Colon (tissue), 2 donors: ENCODE measurements at regions not wholly inside any gene's neighbourhood (a gene's known extent, or its start where the extent isn't known, plus 50 kb on each side); places are given as distances from the start of the nearest gene placed in this dataset.
"Not testable (repeated sequence)": the region's sequence is repeated elsewhere in the genome, so short reads cannot be mapped to it uniquely, and the experiment has no call there.

ENCODE experiments used
- FAIRE-seq: peaks from 2 replicates; lab custom pipeline; 2012; peaks lifted over from hg19 to GRCh38; lab: Jason Lieb, UNC
- donor health status: control.
- donor health status: control.

GRCh38 chr3:87873136-87873535 is 185.7 kb downstream of the CGGBP1 start:
- FAIRE-seq: no peak

- FAIRE-seq: no peak
Observed at GRCh38 chr3:87867001-87867400, 191.8 kb downstream of the CGGBP1 start.

GRCh38 chr3:87856126-87856525 is 202.7 kb downstream of the CGGBP1 start:
- FAIRE-seq: no peak

DNA sequence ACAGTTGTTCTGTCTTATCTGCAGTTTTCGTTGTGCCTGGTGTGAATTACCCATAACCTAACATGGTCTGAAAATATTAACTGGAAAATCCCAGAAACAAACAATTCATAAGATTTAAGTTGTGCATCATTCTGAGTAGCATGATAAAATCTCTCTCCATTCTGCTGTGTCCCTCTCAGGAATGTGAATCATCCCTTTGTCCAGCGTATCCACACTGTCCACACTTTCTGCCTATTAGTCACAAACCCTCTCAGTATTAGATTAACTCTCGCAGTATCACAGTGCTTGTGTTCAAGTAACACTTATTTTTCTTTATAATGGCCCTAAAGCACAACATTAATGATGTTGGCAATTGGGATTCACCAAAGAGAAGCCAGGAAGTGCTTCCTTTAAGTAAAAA is 203.2 kb downstream of the CGGBP1 start:
- no peak for FAIRE-seq

DNA sequence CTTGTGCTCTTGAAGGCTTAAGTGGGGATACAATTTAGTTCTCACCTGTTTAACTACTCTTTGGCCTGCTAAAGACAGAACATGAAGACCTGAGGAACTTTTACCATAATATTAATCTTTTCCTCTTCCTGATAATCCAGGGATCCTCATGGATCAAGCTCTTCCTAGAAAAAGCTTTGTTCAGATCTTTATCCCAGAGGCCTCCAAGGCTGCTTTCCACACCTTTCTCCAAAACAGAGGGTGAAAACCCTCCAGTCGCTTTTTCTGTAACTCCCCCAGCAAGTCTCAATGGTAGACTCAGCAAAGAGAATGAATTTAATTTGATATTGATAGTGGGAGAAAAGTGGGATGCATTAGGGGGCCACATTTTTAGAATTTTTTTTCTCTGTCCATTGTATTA is 203.6 kb downstream of the CGGBP1 start:
- no peak for FAIRE-seq

DNA sequence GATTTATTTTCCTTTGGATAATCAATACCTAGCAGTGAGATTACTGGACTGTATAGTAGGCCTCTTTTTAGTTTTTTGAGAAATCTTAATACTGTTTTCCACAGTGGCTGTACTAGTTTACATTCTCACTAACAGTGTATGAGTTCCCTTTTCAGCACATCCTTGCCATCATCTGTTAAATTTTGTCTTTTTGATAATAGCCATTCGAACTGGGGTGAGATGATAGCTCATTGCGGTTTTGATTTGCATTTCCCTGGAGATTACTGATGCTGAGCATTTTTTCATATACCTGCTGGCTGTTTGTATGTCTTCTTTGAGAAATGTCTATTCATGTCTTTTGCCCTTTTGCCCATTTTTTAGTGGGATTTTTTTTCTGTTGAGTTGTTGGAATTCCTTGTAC is 210.8 kb downstream of the CGGBP1 start:
- no peak for FAIRE-seq

DNA sequence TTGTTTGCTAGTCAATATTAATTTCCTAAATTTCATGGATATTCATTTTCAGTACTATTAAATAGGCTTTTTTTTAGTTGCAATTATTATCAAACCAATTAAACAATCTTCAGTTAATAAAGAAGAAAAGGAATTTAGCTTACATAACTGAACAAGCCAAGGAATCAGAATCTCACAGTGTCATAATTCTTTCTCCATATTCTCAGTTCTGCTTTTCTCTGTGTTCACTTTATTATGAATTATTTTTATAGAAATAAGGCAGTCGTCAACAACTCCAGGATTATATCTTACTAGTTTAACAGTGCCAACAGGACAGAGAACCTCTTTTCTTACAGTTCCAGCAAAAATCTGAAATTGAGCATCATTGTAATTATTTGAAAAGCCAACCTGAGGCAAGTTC is 221.7 kb downstream of the CGGBP1 start:
- no peak for FAIRE-seq

DNA sequence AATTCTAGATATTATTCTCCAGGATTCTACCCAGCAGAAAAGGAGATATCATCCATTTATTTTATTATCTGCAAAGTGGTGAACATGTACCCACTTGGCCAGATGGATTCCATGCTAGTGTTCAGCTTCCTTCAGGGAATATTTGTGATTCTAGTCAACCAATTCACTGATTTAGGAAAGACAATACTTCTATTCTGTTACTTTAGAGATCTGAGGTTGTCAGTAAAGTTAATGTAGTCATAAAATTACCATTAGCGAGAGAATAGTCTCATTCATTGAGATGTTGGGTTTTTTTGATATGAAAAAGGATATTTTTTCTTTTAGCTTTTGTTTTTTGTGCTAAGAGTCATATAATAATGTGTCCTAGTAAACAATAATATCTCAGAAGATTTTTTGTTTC is 222.8 kb downstream of the CGGBP1 start:
- no peak for FAIRE-seq

DNA sequence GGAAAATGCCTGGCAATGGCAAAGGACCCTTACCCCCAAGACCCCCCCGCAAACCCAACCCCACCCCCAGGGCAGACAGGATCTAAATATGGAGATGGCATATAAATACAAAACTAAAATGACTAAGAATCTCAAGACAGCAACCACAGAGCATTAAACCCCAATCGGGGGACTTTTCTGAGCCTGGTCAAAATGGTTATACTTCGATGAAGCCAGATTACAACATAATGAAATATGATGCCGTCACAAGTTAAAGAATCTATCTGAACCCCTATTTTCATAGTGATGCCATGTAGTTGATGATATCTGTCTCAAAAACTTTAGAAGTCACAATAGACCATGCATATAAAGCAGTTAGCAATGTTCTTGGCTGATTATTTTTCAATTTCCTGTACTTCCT is 223.6 kb downstream of the CGGBP1 start:
- no peak for FAIRE-seq

GRCh38 chr3:87834327-87834726 is 224.5 kb downstream of the CGGBP1 start:
- FAIRE-seq: no peak

- FAIRE-seq: no peak
Observed at GRCh38 chr3:87833039-87833377, 225.8 kb downstream of the CGGBP1 start.

- no peak for FAIRE-seq
Observed at GRCh38 chr3:87828046-87828445, 230.8 kb downstream of the CGGBP1 start.

GRCh38 chr3:87822563-87822962 is 236.2 kb downstream of the CGGBP1 start:
- no peak for FAIRE-seq

DNA sequence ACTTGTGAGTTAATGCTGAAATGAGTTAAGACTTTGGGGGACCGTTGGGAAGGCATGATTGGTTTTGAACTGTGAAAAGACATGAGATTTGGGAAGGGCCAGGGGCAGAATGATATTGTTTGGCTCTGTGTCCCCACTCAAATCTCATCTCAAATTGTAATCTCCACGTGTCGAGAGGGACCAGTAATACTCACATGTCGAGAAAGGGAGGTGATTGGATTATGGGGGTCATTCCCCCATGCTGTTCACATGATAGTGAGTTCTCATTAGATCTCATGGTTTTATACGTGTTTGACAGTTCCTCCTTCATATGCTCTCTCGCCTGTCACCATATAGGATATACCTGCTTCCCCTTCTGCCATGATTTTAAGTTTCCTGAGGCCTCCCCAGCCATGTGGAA is 245.3 kb downstream of the CGGBP1 start:
- not testable (repeated sequence) for FAIRE-seq

GRCh38 chr3:87811953-87812352 is 246.9 kb downstream of the CGGBP1 start:
- no peak for FAIRE-seq

DNA sequence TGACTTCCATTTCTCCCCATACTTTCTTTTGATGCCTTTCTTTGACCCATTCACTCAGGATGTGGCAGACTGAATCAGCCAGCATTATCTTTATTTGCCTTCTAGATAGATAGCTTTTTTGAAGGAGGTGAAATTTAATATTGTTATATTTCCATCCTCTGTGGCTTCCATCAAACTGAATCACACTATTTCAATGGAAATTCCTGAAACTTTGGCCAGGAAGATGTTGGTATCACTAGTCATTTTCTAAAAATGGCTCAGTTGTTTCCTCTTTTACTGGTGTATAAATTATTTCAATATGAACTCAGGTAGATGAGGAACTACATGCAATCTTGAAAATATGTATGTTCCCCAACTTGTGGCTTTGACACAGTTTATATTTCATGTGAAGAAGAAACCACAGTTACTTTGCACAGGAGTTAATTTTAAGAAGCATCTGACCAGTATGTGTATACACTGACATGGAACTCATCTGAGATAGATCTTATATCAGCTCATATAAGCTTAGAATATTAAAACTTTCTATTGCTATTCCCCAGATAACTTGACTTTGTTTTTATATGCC is 248.3 kb downstream of the CGGBP1 start:
- no peak for FAIRE-seq

DNA sequence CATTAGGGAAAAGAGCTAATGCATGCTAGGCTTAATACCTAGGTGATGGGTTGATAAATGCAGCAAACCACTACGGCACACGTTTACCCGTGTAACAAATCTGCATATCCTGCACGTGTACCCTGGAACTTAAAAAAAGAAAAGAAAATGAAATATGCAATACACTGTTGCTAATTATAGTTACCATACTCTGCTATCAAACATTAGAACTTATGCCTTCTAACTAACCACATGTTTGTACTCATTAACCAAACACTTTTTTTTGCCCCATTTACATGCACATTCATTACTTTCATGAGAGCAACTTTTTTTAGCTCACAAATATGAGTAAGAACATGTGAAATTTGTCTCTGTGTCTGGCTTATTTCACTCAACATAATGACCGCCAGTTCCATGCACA is 253.1 kb downstream of the CGGBP1 start:
- no peak for FAIRE-seq

GRCh38 chr3:87801409-87801808 is 257.4 kb downstream of the CGGBP1 start:
- FAIRE-seq: no peak

DNA sequence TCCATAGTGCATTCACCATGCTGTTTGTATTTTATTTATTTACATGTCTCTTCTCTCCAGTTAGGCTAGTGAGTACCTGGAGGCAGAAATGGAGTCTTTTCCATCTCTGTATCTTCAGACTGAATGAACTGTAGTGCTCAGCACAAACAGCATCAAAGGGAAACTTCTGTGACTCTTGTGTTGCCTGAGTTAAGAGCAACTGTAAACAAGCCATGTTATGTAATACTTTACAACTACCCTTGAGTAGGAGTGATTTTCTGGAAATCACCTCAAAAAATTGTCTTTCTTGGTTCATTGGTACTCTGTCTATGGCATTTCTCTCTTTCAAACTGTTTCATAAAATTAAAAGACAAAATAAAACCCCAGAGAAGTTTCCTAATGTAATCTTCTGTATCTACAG is 258.3 kb downstream of the CGGBP1 start:
- no peak for FAIRE-seq

- FAIRE-seq: no peak
Observed at GRCh38 chr3:87798567-87798947, 260.2 kb downstream of the CGGBP1 start.

GRCh38 chr3:87797872-87798566 is 260.8 kb downstream of the CGGBP1 start:
- FAIRE-seq: no peak

- no peak for FAIRE-seq
Observed at GRCh38 chr3:87796843-87797185, 262.0 kb downstream of the CGGBP1 start.

DNA sequence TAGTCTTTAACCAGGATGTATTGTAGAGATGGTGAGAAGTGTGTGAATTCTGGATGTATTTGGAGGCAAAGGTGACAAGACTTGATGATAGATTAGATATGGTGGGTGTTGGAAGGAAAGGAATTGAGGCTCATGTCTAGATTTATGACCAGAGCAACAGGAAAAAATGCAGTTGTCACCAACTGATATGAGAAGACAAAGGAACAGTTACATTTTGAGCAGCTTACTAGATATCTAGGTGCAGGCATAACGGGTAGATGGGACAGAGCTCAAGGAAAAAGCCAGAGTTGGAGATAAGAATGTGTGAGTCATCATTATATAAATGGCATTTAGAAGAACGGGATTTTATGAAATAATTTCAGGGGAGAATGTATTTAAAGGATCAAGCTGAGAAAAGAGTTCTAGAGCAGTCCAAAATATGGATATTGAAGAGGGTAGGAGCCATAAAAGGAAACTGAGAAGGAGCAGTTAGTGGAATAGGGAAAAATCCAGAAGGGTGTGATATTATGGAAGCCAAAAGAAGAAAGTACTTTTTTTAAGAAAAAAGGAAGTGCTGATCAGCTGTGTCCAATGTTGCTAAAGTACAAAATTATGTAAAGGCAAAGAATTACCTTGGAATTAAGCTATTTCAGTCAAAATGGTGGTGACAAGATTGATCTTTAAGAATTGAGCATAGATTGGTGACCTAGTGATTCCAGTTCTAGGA is 262.5 kb downstream of the CGGBP1 start:
- FAIRE-seq: no peak

DNA sequence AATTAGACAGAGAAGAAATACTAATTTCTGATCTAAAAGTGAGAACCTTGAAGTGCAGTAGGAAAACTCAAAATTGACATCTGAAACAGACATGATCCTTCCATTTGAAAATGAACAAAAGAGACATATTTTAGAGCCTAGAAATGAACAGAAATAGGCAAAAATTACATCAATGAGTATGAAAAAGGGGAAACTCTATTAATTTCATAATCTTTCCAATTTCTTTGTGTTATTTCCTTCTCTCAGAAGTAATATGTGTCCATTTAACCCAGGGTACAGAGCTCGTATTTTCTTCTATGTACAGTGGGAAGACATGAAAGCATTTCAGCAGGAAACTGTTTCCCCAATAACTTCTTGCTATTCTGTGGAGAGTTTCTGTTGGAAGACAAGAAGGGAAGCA is 263.1 kb downstream of the CGGBP1 start:
- FAIRE-seq: no peak
